Hematopoietic multipotent progenitor cell treated with erythropoietin and hydrocortisone succinate and interleukin-3 and kit ligand, for 17 days (in vitro differentiated cells): ENCODE measurements at regions not wholly inside any gene's neighbourhood (a gene's known extent, or its start where the extent isn't known, plus 50 kb on each side); places are given as distances from the start of the nearest gene placed in this dataset.

ENCODE experiments used
- DNase-seq: peaks from one replicate; pipeline ENCODE4 v3.0.0-alpha.2; 2015; ENCODE audit warnings: low spot score

- no peak for DNase-seq
Observed at GRCh38 chr9:17894501-17895160, 315.8 kb downstream of the SH3GL2 start.

- DNase-seq = no peak
Observed at GRCh38 chr9:17900606-17901005, 321.7 kb downstream of the SH3GL2 start.

GRCh38 chr9:17905366-17905765 lies 326.5 kb downstream of the SH3GL2 start:
- no peak for DNase-seq

- no peak for DNase-seq
Observed at GRCh38 chr9:17905781-17906175, 326.9 kb downstream of the SH3GL2 start.

GRCh38 chr9:17906176-17906840 lies 327.4 kb downstream of the SH3GL2 start:
- DNase-seq = no peak

GRCh38 chr9:17906841-17907778 lies 328.2 kb downstream of the SH3GL2 start:
- no peak for DNase-seq

GRCh38 chr9:17907779-17908508 lies 329.1 kb downstream of the SH3GL2 start:
- DNase-seq = no peak

GRCh38 chr9:17926246-17926645 lies 347.4 kb downstream of the SH3GL2 start:
- no peak for DNase-seq

- DNase-seq = no peak
Observed at GRCh38 chr9:17927616-17928015, 348.8 kb downstream of the SH3GL2 start.

GRCh38 chr9:17928228-17928627 lies 349.4 kb downstream of the SH3GL2 start:
- no peak for DNase-seq

- no peak for DNase-seq
Observed at GRCh38 chr9:17928768-17929167, 349.9 kb downstream of the SH3GL2 start.

- DNase-seq = no peak
Observed at GRCh38 chr9:17929506-17929905, 350.6 kb downstream of the SH3GL2 start.

- no peak for DNase-seq
Observed at GRCh38 chr9:17930071-17930470, 351.2 kb downstream of the SH3GL2 start.

GRCh38 chr9:17936365-17936764 lies 357.5 kb downstream of the SH3GL2 start:
- DNase-seq = no peak

- no peak for DNase-seq
Observed at GRCh38 chr9:17938035-17938655, 359.3 kb downstream of the SH3GL2 start.

- DNase-seq = no peak
Observed at GRCh38 chr9:17942498-17942897, 363.6 kb downstream of the SH3GL2 start.

GRCh38 chr9:17955409-17955808 lies 376.5 kb downstream of the SH3GL2 start:
- DNase-seq = no peak

- DNase-seq = no peak
Observed at GRCh38 chr9:17958363-17958762, 379.5 kb downstream of the SH3GL2 start.

GRCh38 chr9:17962747-17963146 lies 383.9 kb downstream of the SH3GL2 start:
- DNase-seq = no peak

- DNase-seq = no peak
Observed at GRCh38 chr9:17963498-17963897, 384.6 kb downstream of the SH3GL2 start.

- DNase-seq = no peak
Observed at GRCh38 chr9:17967731-17968130, 388.9 kb downstream of the SH3GL2 start.

GRCh38 chr9:17969232-17969631 lies 390.4 kb downstream of the SH3GL2 start:
- no peak for DNase-seq
